ENCODE measurements at regions not wholly inside any gene's neighbourhood (a gene's known extent, or its start where the extent isn't known, plus 50 kb on each side); places are given as distances from the start of the nearest gene placed in this dataset.

DNA sequence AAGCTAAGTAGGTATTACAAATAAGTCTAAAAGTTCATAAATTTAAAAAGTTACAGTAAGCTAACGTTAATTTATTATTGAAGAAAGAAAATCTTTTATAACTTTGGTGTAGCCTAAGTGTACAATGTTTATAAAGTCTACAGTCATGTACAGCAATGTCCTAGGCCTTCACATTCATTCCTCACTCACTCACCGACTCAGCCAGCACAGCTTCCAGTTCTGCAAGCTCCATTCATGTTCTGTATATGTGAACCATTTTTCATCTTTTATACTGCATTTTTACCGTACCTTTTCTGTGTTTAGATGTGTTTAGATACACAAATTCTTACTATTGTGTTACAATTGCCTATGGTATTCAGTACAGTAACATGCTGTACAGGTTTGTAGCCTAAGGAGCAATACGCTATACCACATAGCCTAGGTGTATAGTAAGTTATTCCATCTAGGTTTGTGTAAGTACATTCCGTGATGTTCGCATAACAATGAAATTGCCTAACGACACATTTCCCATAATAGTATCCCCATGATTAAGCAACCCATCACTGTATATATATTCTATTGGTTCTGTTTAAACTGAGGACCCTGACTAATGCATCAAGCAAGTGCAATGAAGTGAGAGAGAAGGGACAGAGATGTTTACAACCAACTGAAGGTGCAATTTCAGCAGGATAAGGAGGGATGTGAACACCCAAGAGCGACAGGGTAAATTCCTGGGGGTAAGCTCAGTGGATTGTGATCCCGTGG lies 88.9 kb upstream of the TRIO start:
- no peak for TF ChIP-seq POLR2A (IDR thresholded peaks at IDR 0.05)
- TF ChIP-seq, protein P1, sequence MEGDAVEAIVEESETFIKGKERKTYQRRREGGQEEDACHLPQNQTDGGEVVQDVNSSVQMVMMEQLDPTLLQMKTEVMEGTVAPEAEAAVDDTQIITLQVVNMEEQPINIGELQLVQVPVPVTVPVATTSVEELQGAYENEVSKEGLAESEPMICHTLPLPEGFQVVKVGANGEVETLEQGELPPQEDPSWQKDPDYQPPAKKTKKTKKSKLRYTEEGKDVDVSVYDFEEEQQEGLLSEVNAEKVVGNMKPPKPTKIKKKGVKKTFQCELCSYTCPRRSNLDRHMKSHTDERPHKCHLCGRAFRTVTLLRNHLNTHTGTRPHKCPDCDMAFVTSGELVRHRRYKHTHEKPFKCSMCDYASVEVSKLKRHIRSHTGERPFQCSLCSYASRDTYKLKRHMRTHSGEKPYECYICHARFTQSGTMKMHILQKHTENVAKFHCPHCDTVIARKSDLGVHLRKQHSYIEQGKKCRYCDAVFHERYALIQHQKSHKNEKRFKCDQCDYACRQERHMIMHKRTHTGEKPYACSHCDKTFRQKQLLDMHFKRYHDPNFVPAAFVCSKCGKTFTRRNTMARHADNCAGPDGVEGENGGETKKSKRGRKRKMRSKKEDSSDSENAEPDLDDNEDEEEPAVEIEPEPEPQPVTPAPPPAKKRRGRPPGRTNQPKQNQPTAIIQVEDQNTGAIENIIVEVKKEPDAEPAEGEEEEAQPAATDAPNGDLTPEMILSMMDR (IDR thresholded peaks at IDR 0.05), result no peak
- TF ChIP-seq POLR2AphosphoS5 (IDR thresholded peaks at IDR 0.05), result no peak
- Histone ChIP-seq H3K4me3 (no peak overlapping the region), H3K36me3 (no peaks in the 10 kb centered on the region), H3K27ac (no peak overlapping the region), H3K27me3 (no peaks in the 10 kb centered on the region), H3K9me3 (no peaks in the 10 kb centered on the region), H3K4me1 (no peaks in the 10 kb centered on the region)
- intact Hi-C loops (cut with DNase I; ENCODE audit: low total_unique reads), result no loop called here
- DNase-seq (ENCODE audit: low spot score in 2 of 2), result no peak

DNA sequence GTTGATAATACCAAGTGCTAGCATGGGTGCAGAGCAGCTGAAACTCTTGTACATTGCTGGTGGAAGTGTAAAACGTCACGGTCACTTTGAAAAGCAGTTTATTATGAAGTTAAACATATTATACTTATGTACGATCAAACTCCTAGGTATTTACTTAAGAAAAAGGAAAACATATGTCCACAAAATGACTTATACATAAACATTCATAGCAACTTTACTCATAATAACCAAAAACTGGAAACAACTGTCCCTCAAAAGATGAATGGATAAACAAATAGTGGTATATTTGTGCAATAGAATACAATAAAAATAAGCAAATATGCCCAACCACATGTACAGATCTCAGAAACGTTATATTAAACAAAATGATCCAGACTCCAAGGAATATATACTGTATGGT lies 92.3 kb upstream of the TRIO start:
- no peak overlapping the region for H3K27ac ChIP-seq

DNA sequence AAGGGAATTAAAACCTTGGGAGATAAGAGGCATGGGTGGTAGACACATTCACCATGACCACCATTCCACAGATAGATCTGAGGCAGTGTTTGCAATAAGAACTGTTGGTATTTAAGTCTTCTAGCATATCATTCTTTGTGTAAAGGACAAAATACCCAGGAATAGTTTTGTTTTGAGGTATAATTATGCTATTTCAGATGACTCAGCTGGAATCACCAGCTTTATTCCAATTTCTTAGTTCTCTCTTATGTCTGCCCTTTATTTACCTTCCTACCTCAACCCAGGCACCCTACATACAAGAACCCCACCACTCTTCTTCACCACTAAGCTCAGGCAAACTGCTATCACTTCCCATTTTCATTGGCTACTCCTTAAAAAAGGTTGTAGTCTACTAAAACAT lies 94.7 kb upstream of the TRIO start:
- DNase-seq (ENCODE audit: low spot score in 2 of 2), result no peak
- Histone ChIP-seq H3K36me3 (no peaks in the 10 kb centered on the region), H3K27me3 (no peaks in the 10 kb centered on the region), H3K27ac (no peak overlapping the region), H3K4me1 (no peaks in the 10 kb centered on the region), H3K4me3 (no peak overlapping the region), H3K9me3 (no peaks in the 10 kb centered on the region)
- intact Hi-C loops (cut with DNase I; ENCODE audit: low total_unique reads), result no loop called here
- TF ChIP-seq POLR2A (IDR thresholded peaks at IDR 0.05) (no peak), POLR2AphosphoS5 (IDR thresholded peaks at IDR 0.05) (no peak)
- TF ChIP-seq, protein P1 (IDR thresholded peaks at IDR 0.05), result no peak

More for the DNA sequence above, 92.3 kb upstream of the TRIO start:
- TF ChIP-seq, protein P1 (IDR thresholded peaks at IDR 0.05), result no peak
- TF ChIP-seq POLR2A (IDR thresholded peaks at IDR 0.05), result no peak
- TF ChIP-seq POLR2AphosphoS5 (IDR thresholded peaks at IDR 0.05), result no peak
- Histone ChIP-seq H3K27me3 (no peaks in the 10 kb centered on the region), H3K4me1 (no peaks in the 10 kb centered on the region), H3K36me3 (no peaks in the 10 kb centered on the region), H3K9me3 (no peaks in the 10 kb centered on the region), H3K4me3 (no peak overlapping the region)
- intact Hi-C loops (cut with DNase I; ENCODE audit: low total_unique reads), result no loop called here
- no peak for DNase-seq (ENCODE audit: low spot score in 2 of 2)

DNA sequence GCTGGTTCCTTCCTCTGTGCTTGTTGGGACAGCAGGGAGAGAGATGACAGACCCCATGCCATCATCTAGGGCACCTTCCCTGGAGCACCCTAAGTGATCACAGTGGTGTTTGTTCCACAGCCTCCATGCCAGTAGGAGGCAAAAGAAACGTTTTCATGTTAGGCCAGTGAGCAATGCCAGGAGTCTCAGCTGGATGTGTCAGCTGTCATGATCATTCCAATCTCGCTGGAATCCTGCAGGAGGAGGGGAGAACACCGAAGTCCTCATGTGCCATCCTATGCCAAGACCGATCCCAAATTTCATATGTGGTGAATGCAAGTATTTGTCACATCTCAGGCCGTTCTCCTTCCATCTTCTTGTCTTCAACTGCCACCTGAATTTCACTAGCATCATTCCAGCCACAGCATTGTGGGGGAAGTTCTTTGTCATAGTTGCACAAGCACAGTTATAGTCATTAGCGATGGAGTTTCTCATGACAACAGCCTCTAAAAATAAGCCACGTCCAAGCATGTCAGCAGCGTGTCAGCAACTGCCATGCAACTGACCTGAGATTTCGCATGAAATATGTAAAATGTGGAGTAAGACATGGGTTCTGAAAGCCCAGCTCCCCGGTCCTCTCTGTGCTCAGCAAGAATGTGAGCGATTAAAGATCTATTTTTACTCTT lies 97.2 kb upstream of the DNAH5 start:
- Histone ChIP-seq H3K9me3 (no peaks in the 10 kb centered on the region), H3K4me3 (no peak overlapping the region), H3K27ac (no peak overlapping the region), H3K27me3 (no peaks in the 10 kb centered on the region), H3K4me1 (peaks cover 0 to 4% of the 10 kb centered on the region in 2 donors), H3K36me3 (no peaks in the 10 kb centered on the region)
- TF ChIP-seq POLR2AphosphoS5 (IDR thresholded peaks at IDR 0.05) (no peak), POLR2A (IDR thresholded peaks at IDR 0.05) (no peak)
- TF ChIP-seq, protein P1 (IDR thresholded peaks at IDR 0.05), result no peak
- DNase-seq (ENCODE audit: low spot score in 2 of 2), result no peak
- intact Hi-C loops (cut with DNase I; ENCODE audit: low total_unique reads), result no loop called here

DNA sequence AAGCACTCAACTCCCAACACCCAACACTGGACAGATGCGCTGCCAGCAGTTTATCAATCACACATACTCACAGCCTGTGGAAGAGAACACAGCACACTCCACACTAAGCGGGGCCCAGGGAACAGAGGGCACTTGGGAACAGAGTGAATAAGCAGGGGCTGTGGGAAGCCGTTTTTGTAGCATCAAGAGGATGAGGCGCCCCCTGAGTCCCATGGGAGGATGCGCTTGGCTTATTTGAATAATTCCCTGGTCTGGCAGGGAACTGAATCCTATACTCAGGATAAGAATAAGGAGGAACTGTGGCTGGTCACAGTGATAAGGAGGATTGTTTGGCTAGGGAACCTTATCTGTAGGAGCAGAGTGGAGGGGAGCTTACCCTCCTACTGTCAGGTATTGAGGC lies 96.1 kb upstream of the DNAH5 start:
- Histone ChIP-seq H3K4me3 (no peak overlapping the region), H3K27me3 (no peaks in the 10 kb centered on the region)
- intact Hi-C loops (cut with DNase I; ENCODE audit: low total_unique reads), result no loop called here

More for the DNA sequence above, 96.1 kb upstream of the DNAH5 start:
- H3K27ac ChIP-seq, result no peak overlapping the region
- DNase-seq (ENCODE audit: low spot score in 2 of 2), result no peak
- H3K9me3 ChIP-seq, result no peaks in the 10 kb centered on the region
- no peak for TF ChIP-seq POLR2AphosphoS5 (IDR thresholded peaks at IDR 0.05)
- TF ChIP-seq, protein P1 (IDR thresholded peaks at IDR 0.05), result no peak
- TF ChIP-seq POLR2A (IDR thresholded peaks at IDR 0.05), result no peak
- no peaks in the 10 kb centered on the region for H3K36me3 ChIP-seq
- peaks cover 0 to 10% of the 10 kb centered on the region in 2 donors for H3K4me1 ChIP-seq

Data from breast epithelium (tissue), 4 donors.